VCaP (cell line): ENCODE measurements at regions not wholly inside any gene's neighbourhood (a gene's known extent, or its start where the extent isn't known, plus 50 kb on each side); places are given as distances from the start of the nearest gene placed in this dataset.
"Not testable (repeated sequence)": the region's sequence is repeated elsewhere in the genome, so short reads cannot be mapped to it uniquely, and the experiment has no call there.

ENCODE experiments used
- H3K27ac ChIP-seq: fragments of 450-650 bp; 2 replicates; pipeline ENCODE4 v1.5.1; 2017
- TF ChIP-seq, protein P1 (sequence below): fragments of 450-650 bp; conservative IDR thresholded peaks from 2 replicates; pipeline ENCODE4 v1.5.1; 2017; ENCODE audit warnings: mild to moderate bottlenecking, moderate library complexity

DNA sequence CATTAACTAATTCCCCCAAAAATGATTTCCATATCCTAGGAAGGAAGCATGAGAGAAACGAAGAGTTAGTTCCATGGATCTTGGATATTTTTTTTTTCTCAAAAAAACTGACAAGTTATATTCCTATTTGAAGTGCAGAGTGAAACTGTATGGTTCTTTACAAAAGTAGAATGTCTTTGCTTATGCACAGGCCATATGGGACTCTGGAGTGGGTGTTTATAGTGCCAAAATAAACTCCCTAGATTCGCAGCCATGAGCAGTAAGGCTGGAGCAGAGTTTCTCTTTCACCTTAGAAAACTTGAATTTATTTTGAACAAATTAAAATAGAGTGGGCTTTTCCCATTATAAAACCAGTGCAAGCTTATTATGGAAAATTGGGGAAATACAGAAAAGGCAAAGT, 239.7 kb downstream of the PDCD6IP start:
- TF ChIP-seq, protein P1, sequence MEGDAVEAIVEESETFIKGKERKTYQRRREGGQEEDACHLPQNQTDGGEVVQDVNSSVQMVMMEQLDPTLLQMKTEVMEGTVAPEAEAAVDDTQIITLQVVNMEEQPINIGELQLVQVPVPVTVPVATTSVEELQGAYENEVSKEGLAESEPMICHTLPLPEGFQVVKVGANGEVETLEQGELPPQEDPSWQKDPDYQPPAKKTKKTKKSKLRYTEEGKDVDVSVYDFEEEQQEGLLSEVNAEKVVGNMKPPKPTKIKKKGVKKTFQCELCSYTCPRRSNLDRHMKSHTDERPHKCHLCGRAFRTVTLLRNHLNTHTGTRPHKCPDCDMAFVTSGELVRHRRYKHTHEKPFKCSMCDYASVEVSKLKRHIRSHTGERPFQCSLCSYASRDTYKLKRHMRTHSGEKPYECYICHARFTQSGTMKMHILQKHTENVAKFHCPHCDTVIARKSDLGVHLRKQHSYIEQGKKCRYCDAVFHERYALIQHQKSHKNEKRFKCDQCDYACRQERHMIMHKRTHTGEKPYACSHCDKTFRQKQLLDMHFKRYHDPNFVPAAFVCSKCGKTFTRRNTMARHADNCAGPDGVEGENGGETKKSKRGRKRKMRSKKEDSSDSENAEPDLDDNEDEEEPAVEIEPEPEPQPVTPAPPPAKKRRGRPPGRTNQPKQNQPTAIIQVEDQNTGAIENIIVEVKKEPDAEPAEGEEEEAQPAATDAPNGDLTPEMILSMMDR = no peak
- no peak overlapping the region for H3K27ac ChIP-seq

DNA sequence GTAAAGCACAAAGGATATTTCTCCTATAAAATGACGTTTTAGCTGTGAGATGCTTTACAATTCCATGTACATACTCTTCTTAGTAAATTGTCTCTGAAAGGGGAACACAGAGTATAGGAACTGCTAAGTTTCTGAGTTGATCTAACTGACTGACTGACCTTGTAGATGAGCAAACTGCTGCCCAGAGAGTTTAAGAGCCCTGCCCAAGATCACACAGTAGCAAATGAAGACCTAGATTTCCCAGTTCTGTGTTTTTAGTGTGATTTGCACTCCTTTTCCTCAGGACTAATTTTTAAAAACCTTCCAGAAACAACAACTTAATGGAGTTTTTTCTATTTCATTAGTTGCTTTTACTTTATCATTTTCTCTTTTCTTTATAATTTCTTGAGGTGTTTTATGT, 247.7 kb downstream of the PDCD6IP start:
- TF ChIP-seq, protein P1 = no peak
- no peak overlapping the region for H3K27ac ChIP-seq

DNA sequence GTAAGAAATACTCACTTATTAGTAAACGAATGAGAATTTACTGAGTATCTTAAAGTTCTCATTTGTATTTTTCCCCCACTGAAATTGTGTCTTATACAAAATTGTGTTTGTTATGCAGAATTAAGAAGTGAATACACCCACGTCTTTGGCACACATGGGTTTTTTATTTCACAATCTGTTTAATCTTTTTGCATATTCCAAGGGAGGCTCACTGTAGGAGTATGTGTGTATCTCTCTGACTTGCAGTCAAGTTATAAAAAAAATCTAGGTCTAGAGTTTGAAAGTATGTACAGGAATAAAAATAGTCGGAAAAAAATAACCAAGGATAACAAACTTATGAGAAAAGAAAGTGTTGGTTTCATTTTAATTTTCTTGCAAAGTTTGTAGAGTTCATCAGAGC, 255.2 kb downstream of the PDCD6IP start:
- H3K27ac ChIP-seq = no peak overlapping the region
- TF ChIP-seq, protein P1 = no peak

DNA sequence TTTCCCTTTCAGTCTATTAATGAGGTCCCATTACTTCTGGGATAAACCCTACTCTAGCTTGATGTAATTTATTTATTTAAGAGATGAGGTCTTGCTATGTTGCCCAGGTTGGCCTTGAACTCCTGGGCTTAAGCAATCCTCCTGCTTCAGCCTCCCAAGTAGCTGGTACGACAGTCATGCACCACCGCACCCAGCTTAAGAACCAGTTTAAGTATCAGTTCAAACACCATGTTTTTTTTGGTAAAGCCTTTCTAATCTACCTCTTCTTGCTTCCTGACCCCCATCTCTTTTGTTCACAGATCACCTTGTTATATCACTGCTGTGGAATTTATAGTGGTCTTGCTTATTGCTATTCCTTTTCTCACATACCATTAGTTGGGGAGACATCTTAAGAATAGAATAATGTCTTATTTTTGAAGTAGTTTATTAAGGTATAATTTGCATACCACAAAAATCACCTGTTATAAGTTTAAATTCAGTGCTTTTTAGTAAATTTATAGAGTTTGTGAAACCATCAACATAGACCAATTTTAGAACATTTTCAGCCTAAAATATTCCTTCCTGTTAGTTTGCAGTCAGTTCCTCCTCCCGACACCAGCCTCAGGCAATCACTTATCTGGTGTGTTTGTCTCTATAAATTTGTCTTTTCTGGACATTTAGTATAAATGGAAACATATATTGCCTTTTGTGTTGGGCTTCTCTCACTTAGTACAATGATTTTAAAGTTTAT, 257.9 kb downstream of the PDCD6IP start:
- no peak overlapping the region for H3K27ac ChIP-seq
- TF ChIP-seq, protein P1 = no peak

DNA sequence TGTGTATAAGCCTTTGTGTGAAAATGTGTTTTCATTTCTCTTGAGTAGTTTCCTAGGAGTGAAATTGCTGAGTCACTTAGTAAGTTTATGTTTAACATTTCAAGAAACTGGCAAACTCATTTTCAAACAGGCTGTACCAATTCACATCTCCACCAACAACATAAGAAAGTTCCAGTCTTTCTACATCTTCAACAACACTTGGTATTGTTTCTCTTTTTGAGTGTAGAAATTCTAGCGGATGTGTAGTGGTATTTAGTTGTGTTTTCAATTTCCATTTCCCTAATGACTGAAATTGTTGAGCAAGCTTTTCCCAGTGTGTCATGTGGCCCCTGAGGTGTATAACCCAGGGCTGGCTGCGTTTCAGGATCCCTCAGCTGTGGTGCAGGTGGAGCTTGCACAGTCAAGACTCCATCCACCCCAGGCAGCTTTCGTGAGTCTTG, 258.5 kb downstream of the PDCD6IP start:
- TF ChIP-seq, protein P1 = no peak
- H3K27ac ChIP-seq = no peak overlapping the region

DNA sequence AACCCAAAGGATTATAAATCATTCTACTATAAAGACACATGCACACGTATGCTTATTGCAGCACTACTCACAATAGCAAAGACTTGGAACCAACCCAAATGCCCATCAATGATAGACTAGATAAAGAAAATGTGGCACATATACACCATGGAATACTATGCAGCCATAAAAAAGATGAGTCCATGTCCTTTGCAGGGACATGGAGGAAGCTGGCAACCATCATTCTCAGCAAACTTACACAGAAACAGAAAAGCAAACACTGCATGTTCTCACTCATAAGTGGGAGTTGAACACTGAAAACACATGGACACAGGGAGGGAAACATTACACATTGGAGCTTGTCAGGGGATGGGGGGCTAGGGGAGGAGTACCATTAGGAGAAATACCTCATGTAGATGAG, 262.6 kb downstream of the PDCD6IP start:
- H3K27ac ChIP-seq = not testable (repeated sequence)

DNA sequence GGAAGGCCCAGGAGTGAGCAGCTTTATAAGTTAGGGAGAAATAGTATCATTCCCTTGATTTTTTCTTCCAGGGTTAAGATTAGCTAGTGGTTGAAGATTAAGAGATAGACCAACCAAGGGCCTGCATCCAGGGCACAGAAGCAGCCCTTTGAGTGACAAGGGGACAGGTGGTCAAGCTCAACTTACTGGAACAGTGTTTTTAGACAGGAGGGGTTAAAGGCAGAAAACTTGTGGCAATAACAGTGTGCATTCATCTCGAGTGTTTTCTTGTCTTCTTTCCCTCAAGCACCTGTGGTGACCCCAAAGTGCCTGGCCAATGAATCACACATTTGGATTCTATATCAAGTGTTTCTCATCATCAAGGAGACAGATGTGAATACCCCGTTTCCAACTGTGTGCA, 267.5 kb downstream of the PDCD6IP start:
- TF ChIP-seq, protein P1 = no peak
- H3K27ac ChIP-seq = no peak overlapping the region

DNA sequence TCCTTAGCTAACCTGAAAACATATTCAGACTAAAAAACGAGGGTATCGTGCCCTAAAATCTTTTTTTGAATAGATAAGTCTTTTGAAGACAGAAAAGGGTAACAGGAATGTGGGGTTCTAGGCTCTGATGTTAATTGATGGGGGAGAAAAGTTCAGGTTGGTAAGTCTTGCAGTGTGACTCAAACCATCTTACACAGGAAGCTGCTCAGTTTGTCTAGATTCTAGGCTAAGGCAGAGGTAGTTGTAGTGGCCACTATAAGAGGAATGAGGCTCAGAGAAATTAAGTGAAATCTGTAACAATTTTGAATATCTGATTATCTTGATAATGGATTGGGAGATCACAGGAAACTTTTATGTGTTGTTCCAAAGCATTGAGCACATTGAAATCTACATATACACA, 267.9 kb downstream of the PDCD6IP start:
- TF ChIP-seq, protein P1 = no peak
- no peak overlapping the region for H3K27ac ChIP-seq
